ENCODE measurements at regions not wholly inside any gene's neighbourhood (a gene's known extent, or its start where the extent isn't known, plus 50 kb on each side); places are given as distances from the start of the nearest gene placed in this dataset.

GRCh38 chr14:85978582-85979250, 448.8 kb downstream of the FLRT2 start:
- Histone ChIP-seq H3K4me3 (ENCODE audit: low read depth, low read length) (no peak overlapping the region), H3K27ac (ENCODE audit: low read depth, low read length) (no peak overlapping the region), H3K9me3 (ENCODE audit: control insufficient read depth, insufficient read depth, low read length) (no peaks in the 10 kb centered on the region; the same call in 1 of the 2 replicates), H3K27me3 (ENCODE audit: control insufficient read depth, insufficient read depth, low read length) (no peaks in the 10 kb centered on the region)
- no peak for DNase-seq (ENCODE audit: low read depth, low spot score)
- ChIA-PET CTCF (no interaction called here), POLR2A (no interaction called here)
- no peak for TF ChIP-seq CTCF (IDR thresholded peaks at IDR 0.05; ENCODE audit: low read depth, low read length)

GRCh38 chr14:85974602-85975001, 444.7 kb downstream of the FLRT2 start:
- TF ChIP-seq CTCF (IDR thresholded peaks at IDR 0.05; ENCODE audit: low read depth, low read length) = no peak
- POLR2A ChIA-PET = no interaction called here

GRCh38 chr14:85963486-85963885, 433.5 kb downstream of the FLRT2 start:
- Histone ChIP-seq H3K27ac (ENCODE audit: low read depth, low read length) (no peak overlapping the region), H3K27me3 (ENCODE audit: control insufficient read depth, insufficient read depth, low read length) (no peaks in the 10 kb centered on the region), H3K4me3 (ENCODE audit: low read depth, low read length) (no peak overlapping the region), H3K9me3 (ENCODE audit: control insufficient read depth, insufficient read depth, low read length) (no peaks in the 10 kb centered on the region)
- no peak for DNase-seq (ENCODE audit: low read depth, low spot score)
- POLR2A ChIA-PET = no interaction called here
- CTCF ChIA-PET = interaction anchor here (0.7 kb wide), 1 partner anchor 12 kb away, joined by 3 read pairs; no protein-coding TSS in a partner anchor
- TF ChIP-seq CTCF (IDR thresholded peaks at IDR 0.05; ENCODE audit: low read depth, low read length) = no peak

More at GRCh38 chr14:85974602-85975001, 444.7 kb downstream of the FLRT2 start:
- CTCF ChIA-PET = no interaction called here
- H3K4me3 ChIP-seq (ENCODE audit: low read depth, low read length) = no peak overlapping the region
- H3K27ac ChIP-seq (ENCODE audit: low read depth, low read length) = no peak overlapping the region
- H3K27me3 ChIP-seq (ENCODE audit: control insufficient read depth, insufficient read depth, low read length) = no peaks in the 10 kb centered on the region
- no peak for DNase-seq (ENCODE audit: low read depth, low spot score)
- H3K9me3 ChIP-seq (ENCODE audit: control insufficient read depth, insufficient read depth, low read length) = no peaks in the 10 kb centered on the region; the same call in 1 of the 2 replicates

GRCh38 chr14:85960756-85961155, 430.8 kb downstream of the FLRT2 start:
- no peak for TF ChIP-seq CTCF (IDR thresholded peaks at IDR 0.05; ENCODE audit: low read depth, low read length)
- no peaks in the 10 kb centered on the region for H3K9me3 ChIP-seq (ENCODE audit: control insufficient read depth, insufficient read depth, low read length)
- no peaks in the 10 kb centered on the region for H3K27me3 ChIP-seq (ENCODE audit: control insufficient read depth, insufficient read depth, low read length)
- ChIA-PET CTCF (no interaction called here), POLR2A (no interaction called here)
- H3K4me3 ChIP-seq (ENCODE audit: low read depth, low read length) = no peak overlapping the region
- H3K27ac ChIP-seq (ENCODE audit: low read depth, low read length) = no peak overlapping the region
- DNase-seq (ENCODE audit: low read depth, low spot score) = no peak

GRCh38 chr14:85959063-85959462, 429.1 kb downstream of the FLRT2 start:
- no peak overlapping the region for H3K4me3 ChIP-seq (ENCODE audit: low read depth, low read length)
- ChIA-PET POLR2A (no interaction called here), CTCF (no interaction called here)
- no peaks in the 10 kb centered on the region for H3K9me3 ChIP-seq (ENCODE audit: control insufficient read depth, insufficient read depth, low read length)
- TF ChIP-seq CTCF (IDR thresholded peaks at IDR 0.05; ENCODE audit: low read depth, low read length) = no peak
- DNase-seq (ENCODE audit: low read depth, low spot score) = no peak
- H3K27ac ChIP-seq (ENCODE audit: low read depth, low read length) = no peak overlapping the region
- no peaks in the 10 kb centered on the region for H3K27me3 ChIP-seq (ENCODE audit: control insufficient read depth, insufficient read depth, low read length)

All from AG04450 (cell line).